CD4-positive, alpha-beta T cell (primary cell): ENCODE measurements at regions not wholly inside any gene's neighbourhood (a gene's known extent, or its start where the extent isn't known, plus 50 kb on each side); places are given as distances from the start of the nearest gene placed in this dataset.

ENCODE experiments used
- ATAC-seq: fragments of 200-7000 bp; cut with Tn5 transposase; one replicate; pipeline ENCODE4 v1.10.0; 2022; ENCODE audit warnings: mild to moderate bottlenecking; ENCODE audit not compliant: poor library complexity
- CTCF ChIA-PET: fragments of 350-600 bp; sonication (Branson Sonifier 250); formaldehyde crosslinking; loops from one replicate; lab custom pipeline; 2021; ENCODE audit warnings: antibody characterized with exemption, inconsistent platforms; lab: Charles Lee
- POLR2A ChIA-PET: fragments of 350-600 bp; sonication (Branson Sonifier 250); formaldehyde crosslinking; loops from one replicate; lab custom pipeline; 2021; ENCODE audit warnings: antibody characterized with exemption, inconsistent platforms; lab: Charles Lee
- DNase-seq, 14 experiments: peaks; one replicate each; pipeline ENCODE4 v3.0.0-alpha.2; 2013 to 2020; ENCODE audit warnings: mixed read lengths in 2 of 14
- H3K27ac ChIP-seq, 2 donors: one replicate each; pipeline versions ENCODE4 v1.5.1 to v1.7.0; 2013; ENCODE audit warnings: low read length in 2 of 2, low read depth in 1 of 2, mild to moderate bottlenecking in 1 of 2
- H3K27me3 ChIP-seq, 2 experiments: 1 replicate in 1 of 2; 2 replicates in 1 of 2; pipeline versions ENCODE4 v1.6.1 to v1.7.0; 2013; ENCODE audit warnings: low read length in 2 of 2, control low read depth in 1 of 2, mild to moderate bottlenecking in 1 of 2, moderate library complexity in 1 of 2; ENCODE audit not compliant: insufficient read depth in 2 of 2, control insufficient read depth in 1 of 2
- H3K36me3 ChIP-seq: one replicate; pipeline ENCODE4 v1.6.1; 2013; ENCODE audit warnings: low read length, control low read depth; ENCODE audit not compliant: insufficient read depth
- H3K4me1 ChIP-seq: one replicate; pipeline ENCODE4 v1.6.1; 2013; ENCODE audit warnings: low read length, control low read depth; ENCODE audit not compliant: insufficient read depth
- H3K4me3 ChIP-seq: one replicate; pipeline ENCODE4 v1.5.1; 2013; ENCODE audit warnings: mild to moderate bottlenecking, low read length, moderate library complexity
- H3K9me3 ChIP-seq, 2 experiments: 1 replicate in 1 of 2; 2 replicates in 1 of 2; pipeline versions ENCODE4 v1.6.1 to v1.7.0; 2013; ENCODE audit warnings: low read length in 2 of 2, mild to moderate bottlenecking in 2 of 2, control low read depth in 1 of 2, moderate library complexity in 1 of 2; ENCODE audit not compliant: control insufficient read depth in 1 of 2, insufficient read depth in 1 of 2
- H3K27ac Mint-ChIP-seq: one replicate; pipeline ENCODE4 v1.8.0; 2020; ENCODE audit warnings: mixed read lengths
- H3K27me3 Mint-ChIP-seq: one replicate; pipeline ENCODE4 v1.8.0; 2021; ENCODE audit warnings: mixed read lengths
- H3K36me3 Mint-ChIP-seq: one replicate; pipeline ENCODE4 v1.8.0; 2021; ENCODE audit warnings: low read depth, mixed read lengths
- H3K4me1 Mint-ChIP-seq: one replicate; pipeline ENCODE4 v1.8.0; 2021; ENCODE audit warnings: low read depth, mixed read lengths
- H3K4me3 Mint-ChIP-seq: one replicate; pipeline ENCODE4 v1.8.0; 2020; ENCODE audit warnings: mild to moderate bottlenecking, mixed read lengths
- H3K9me3 Mint-ChIP-seq: one replicate; pipeline ENCODE4 v1.8.0; 2020; ENCODE audit warnings: mixed read lengths
- CTCF ChIP-seq: fragments of 200-600 bp; IDR thresholded peaks from one replicate; pipeline ENCODE4 v1.8.0; 2022; ENCODE audit warnings: antibody characterized with exemption, mild to moderate bottlenecking
- intact Hi-C, 2 experiments: fragments of 100-400 bp; cut with DNase I in 1 of 2; cut with micrococcal nuclease in 1 of 2; formaldehyde crosslinking; loops; one replicate each; pipeline versions ENCODE4 v1.15.1 to v1.9.0; 2023 to 2025; cut with DNase I, micrococcal nuclease

GRCh38 chr18:38329145-38329544, 763.5 kb upstream of the CELF4 start:
- no peak for TF ChIP-seq CTCF
- DNase-seq = no peak
- Mint-ChIP-seq H3K4me3 (no peak overlapping the region), H3K9me3 (peaks cover 5% of the 10 kb centered on the region), H3K4me1 (no peaks in the 10 kb centered on the region), H3K27me3 (no peaks in the 10 kb centered on the region), H3K27ac (no peak overlapping the region), H3K36me3 (no peaks in the 10 kb centered on the region)
- ATAC-seq = no peak
- ChIA-PET POLR2A (no interaction called here), CTCF (no interaction called here)
- no peak overlapping the region for H3K27ac ChIP-seq
- no peaks in the 10 kb centered on the region for H3K4me1 ChIP-seq
- no peaks in the 10 kb centered on the region for H3K27me3 ChIP-seq
- H3K4me3 ChIP-seq = no peak overlapping the region
- intact Hi-C loops = no loop called here
- no peaks in the 10 kb centered on the region for H3K9me3 ChIP-seq
- H3K36me3 ChIP-seq = no peaks in the 10 kb centered on the region

DNA sequence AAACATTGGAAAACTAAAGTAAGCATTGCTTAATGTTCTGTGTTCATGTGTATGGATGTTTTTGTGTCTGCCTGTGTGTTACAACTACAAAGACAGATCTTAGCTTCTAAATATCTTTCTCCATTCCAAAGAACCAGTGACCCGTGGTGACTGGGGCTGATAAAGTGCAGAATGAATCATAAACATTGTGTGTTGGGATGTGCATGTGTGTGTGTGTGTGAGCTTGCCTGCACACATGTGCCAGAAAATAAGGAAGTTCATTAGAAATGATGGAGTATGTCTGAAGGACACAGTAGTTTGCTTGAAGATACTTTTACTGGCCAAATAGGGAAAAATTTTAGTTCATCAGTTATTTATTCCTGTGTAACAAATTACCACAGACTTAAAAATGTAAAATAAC, 756.6 kb upstream of the CELF4 start:
- Mint-ChIP-seq H3K27me3 (no peaks in the 10 kb centered on the region), H3K9me3 (no peaks in the 10 kb centered on the region), H3K4me1 (no peaks in the 10 kb centered on the region), H3K4me3 (no peak overlapping the region), H3K36me3 (no peaks in the 10 kb centered on the region), H3K27ac (no peak overlapping the region)
- intact Hi-C loops = no loop called here
- ChIA-PET CTCF (no interaction called here), POLR2A (no interaction called here)
- ATAC-seq = no peak
- H3K4me3 ChIP-seq = no peak overlapping the region
- DNase-seq = no peak
- H3K4me1 ChIP-seq = no peaks in the 10 kb centered on the region
- no peaks in the 10 kb centered on the region for H3K27me3 ChIP-seq
- TF ChIP-seq CTCF = no peak
- no peaks in the 10 kb centered on the region for H3K36me3 ChIP-seq
- H3K9me3 ChIP-seq = peaks cover 0 to 4% of the 10 kb centered on the region in 2 experiments
- H3K27ac ChIP-seq = no peak overlapping the region

GRCh38 chr18:38321262-38321661, 755.7 kb upstream of the CELF4 start:
- no peak for TF ChIP-seq CTCF
- no peaks in the 10 kb centered on the region for H3K27me3 ChIP-seq
- H3K4me1 Mint-ChIP-seq = no peaks in the 10 kb centered on the region
- intact Hi-C loops = no loop called here
- no peak overlapping the region for H3K27ac Mint-ChIP-seq
- no peak overlapping the region for H3K27ac ChIP-seq
- DNase-seq (no peak), ATAC-seq (no peak)
- H3K36me3 ChIP-seq = no peaks in the 10 kb centered on the region
- no peaks in the 10 kb centered on the region for H3K9me3 Mint-ChIP-seq
- no peaks in the 10 kb centered on the region for H3K36me3 Mint-ChIP-seq
- H3K4me1 ChIP-seq = no peaks in the 10 kb centered on the region
- no peak overlapping the region for H3K4me3 ChIP-seq
- ChIA-PET POLR2A (no interaction called here), CTCF (no interaction called here)
- H3K4me3 Mint-ChIP-seq = no peak overlapping the region
- no peaks in the 10 kb centered on the region for H3K27me3 Mint-ChIP-seq
- H3K9me3 ChIP-seq = peaks cover 0 to 4% of the 10 kb centered on the region in 2 experiments
